ENCODE measurements at regions not wholly inside any gene's neighbourhood (a gene's known extent, or its start where the extent isn't known, plus 50 kb on each side); places are given as distances from the start of the nearest gene placed in this dataset.

DNA sequence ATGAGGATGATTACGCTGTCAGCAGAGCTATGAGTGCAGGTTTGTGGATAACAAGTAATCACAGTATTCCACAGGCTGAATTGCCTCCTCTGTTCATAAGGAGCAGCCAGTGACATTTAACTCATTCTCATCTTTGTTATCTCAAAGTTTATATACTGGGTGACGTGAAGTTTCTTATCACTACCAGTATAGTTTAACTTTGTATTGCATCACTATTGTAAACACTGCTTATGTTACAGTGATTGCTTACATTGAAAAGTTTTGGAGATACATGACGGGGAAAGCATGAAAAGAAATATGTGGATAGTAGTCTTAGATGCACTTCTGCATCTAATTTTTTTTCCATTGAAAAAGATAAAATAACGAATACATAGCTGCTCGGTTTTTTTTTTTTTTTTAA lies 429.7 kb downstream of the VGLL3 start:
- 64 to 75% methylated on average over 5 of the region's 5 CpGs for WGBS, 2 donors
- DNase-seq = no peak

DNA sequence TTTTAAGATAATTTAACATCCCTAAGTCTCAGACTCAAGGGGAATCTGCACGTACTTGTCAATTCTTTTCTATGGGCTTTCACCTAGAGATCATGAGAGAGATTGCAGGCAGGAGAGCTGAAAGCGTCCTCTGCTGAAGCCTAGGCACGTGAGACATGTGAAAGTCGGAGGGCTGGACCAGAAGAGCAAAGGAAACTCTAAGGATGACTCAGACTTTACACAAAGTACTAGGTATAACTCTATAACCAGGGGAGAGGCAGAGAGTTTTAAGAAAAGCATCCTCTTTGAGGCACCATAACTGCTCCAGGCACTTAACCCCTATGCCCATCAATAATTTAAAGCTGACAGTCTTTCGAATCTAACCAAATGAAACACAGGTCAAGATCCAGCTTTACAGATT lies 436.6 kb downstream of the VGLL3 start:
- H3K4me3 ChIP-seq (replicated peaks in 1 of 3) = no peak overlapping the region
- intact Hi-C loops (cut with DNase I) = no loop called here
- WGBS, 2 donors = 50 to 56% methylated on average over 5 of the region's 5 CpGs

More for the DNA sequence above, 429.7 kb downstream of the VGLL3 start:
- no peaks in the 10 kb centered on the region for H3K27me3 ChIP-seq
- H3K4me1 ChIP-seq = no peaks in the 10 kb centered on the region
- H3K27ac ChIP-seq = no peak overlapping the region
- H3K4me3 ChIP-seq (replicated peaks in 1 of 3) = no peak overlapping the region
- H3K36me3 ChIP-seq = no peaks in the 10 kb centered on the region
- TF ChIP-seq POLR2A (IDR thresholded peaks at IDR 0.05) = no peak
- TF ChIP-seq, protein P1, sequence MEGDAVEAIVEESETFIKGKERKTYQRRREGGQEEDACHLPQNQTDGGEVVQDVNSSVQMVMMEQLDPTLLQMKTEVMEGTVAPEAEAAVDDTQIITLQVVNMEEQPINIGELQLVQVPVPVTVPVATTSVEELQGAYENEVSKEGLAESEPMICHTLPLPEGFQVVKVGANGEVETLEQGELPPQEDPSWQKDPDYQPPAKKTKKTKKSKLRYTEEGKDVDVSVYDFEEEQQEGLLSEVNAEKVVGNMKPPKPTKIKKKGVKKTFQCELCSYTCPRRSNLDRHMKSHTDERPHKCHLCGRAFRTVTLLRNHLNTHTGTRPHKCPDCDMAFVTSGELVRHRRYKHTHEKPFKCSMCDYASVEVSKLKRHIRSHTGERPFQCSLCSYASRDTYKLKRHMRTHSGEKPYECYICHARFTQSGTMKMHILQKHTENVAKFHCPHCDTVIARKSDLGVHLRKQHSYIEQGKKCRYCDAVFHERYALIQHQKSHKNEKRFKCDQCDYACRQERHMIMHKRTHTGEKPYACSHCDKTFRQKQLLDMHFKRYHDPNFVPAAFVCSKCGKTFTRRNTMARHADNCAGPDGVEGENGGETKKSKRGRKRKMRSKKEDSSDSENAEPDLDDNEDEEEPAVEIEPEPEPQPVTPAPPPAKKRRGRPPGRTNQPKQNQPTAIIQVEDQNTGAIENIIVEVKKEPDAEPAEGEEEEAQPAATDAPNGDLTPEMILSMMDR (IDR thresholded peaks at IDR 0.05) = no peak
- H3K9me3 ChIP-seq = no peaks in the 10 kb centered on the region
- intact Hi-C loops (cut with DNase I) = no loop called here

DNA sequence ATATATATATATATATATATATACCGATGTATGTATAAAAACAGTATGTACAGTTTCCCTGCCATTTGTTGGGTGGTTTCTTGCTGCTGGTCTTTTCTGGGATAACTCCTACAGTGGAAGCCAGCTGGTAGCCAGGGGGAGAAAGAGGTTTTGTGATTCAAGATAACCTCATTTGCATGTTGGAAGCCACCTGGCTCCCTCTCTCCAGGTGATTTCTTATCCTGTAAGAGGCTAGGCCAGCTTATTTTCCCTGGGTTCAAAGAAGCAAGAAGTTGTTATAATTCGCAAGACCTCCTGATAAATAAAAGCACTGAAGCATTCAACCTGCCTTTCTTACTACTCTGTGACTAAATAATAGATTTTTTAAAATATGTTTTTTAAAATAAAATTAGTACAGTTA lies 443.3 kb downstream of the VGLL3 start:
- H3K9me3 ChIP-seq = no peaks in the 10 kb centered on the region
- H3K4me1 ChIP-seq = no peaks in the 10 kb centered on the region
- no peaks in the 10 kb centered on the region for H3K36me3 ChIP-seq
- intact Hi-C loops (cut with DNase I) = no loop called here
- no peak overlapping the region for H3K4me3 ChIP-seq (replicated peaks in 1 of 3)
- TF ChIP-seq, protein P1 (IDR thresholded peaks at IDR 0.05) = no peak
- no peak for TF ChIP-seq POLR2A (IDR thresholded peaks at IDR 0.05)
- 39 to 42% methylated on average over 2 of the region's 2 CpGs for WGBS, 2 donors
- DNase-seq = no peak
- H3K27me3 ChIP-seq = no peaks in the 10 kb centered on the region
- H3K27ac ChIP-seq = no peak overlapping the region

More for the DNA sequence above, 436.6 kb downstream of the VGLL3 start:
- Histone ChIP-seq H3K27ac (no peak overlapping the region), H3K27me3 (no peaks in the 10 kb centered on the region), H3K9me3 (no peaks in the 10 kb centered on the region), H3K36me3 (no peaks in the 10 kb centered on the region), H3K4me1 (no peaks in the 10 kb centered on the region)
- TF ChIP-seq, protein P1 (IDR thresholded peaks at IDR 0.05) = no peak
- no peak for TF ChIP-seq POLR2A (IDR thresholded peaks at IDR 0.05)
- DNase-seq = no peak

DNA sequence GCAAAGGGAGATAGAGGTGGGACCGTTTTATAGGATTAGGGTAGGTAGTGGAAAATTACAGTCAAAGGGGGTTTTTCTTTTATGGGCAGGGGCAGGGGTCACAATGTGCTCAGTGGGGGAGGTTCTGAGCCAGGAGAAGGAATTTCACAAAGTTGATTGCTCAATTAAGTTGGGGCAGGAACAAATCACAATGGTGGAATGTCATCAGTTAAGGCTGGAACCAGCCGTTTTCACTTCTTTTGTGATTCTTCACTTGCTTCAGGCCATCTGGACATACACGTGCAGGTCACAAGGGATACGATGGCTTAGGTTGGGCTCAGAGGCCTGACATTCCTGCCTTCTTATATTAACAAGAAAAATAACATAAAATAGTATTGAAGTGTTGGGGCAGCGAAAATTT lies 453.8 kb downstream of the VGLL3 start:
- DNase-seq = no peak
- 71 to 77% methylated on average over 5 of the region's 5 CpGs for WGBS, 2 donors
- H3K36me3 ChIP-seq = no peaks in the 10 kb centered on the region

DNA sequence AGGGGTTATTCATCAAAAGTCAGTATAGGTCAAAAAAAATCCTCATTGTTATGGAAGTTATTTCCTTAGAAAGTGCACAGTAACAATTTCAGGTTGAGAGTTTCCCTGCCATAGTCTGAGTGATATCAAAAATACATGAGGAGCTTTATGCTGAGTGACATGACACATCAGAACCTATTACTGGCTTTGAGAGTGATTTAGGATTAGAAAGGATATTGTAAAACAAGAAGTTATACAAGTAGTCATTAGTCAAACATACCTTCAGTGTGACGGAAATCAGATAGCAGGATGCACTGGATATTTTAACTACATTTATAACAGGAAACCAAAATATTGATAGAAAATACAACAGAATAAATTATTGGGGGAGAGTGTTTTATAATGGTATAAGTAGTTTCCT lies 471.1 kb downstream of the VGLL3 start:
- WGBS, 2 donors = 71 to 85% methylated on average over 1 of the region's 1 CpG
- no peaks in the 10 kb centered on the region for H3K9me3 ChIP-seq
- intact Hi-C loops (cut with DNase I) = no loop called here
- H3K4me1 ChIP-seq = no peaks in the 10 kb centered on the region
- no peaks in the 10 kb centered on the region for H3K36me3 ChIP-seq
- H3K27me3 ChIP-seq = no peaks in the 10 kb centered on the region
- TF ChIP-seq, protein P1 (IDR thresholded peaks at IDR 0.05) = no peak
- TF ChIP-seq POLR2A (IDR thresholded peaks at IDR 0.05) = no peak
- no peak for DNase-seq
- H3K4me3 ChIP-seq (replicated peaks in 1 of 3) = no peak overlapping the region
- H3K27ac ChIP-seq = no peak overlapping the region

More for the DNA sequence above, 453.8 kb downstream of the VGLL3 start:
- intact Hi-C loops (cut with DNase I) = no loop called here
- TF ChIP-seq POLR2A (IDR thresholded peaks at IDR 0.05) = no peak
- TF ChIP-seq, protein P1 (IDR thresholded peaks at IDR 0.05) = no peak
- Histone ChIP-seq H3K4me3 (replicated peaks in 1 of 3) (no peak overlapping the region), H3K4me1 (no peaks in the 10 kb centered on the region), H3K27ac (no peak overlapping the region), H3K27me3 (no peaks in the 10 kb centered on the region), H3K9me3 (peaks cover 5% of the 10 kb centered on the region)

Data from thyroid gland (tissue), 4 donors.